T-helper 1 cell treated with Interleukin-12 subunit alpha and Interleukin-12 subunit beta and Interleukin-4 antibody, amounts not matched to agents 30 μg/mL and 1 μg/mL, for 36 hours (primary cell): ENCODE measurements at regions not wholly inside any gene's neighbourhood (a gene's known extent, or its start where the extent isn't known, plus 50 kb on each side); places are given as distances from the start of the nearest gene placed in this dataset.
"Not testable (repeated sequence)": the region's sequence is repeated elsewhere in the genome, so short reads cannot be mapped to it uniquely, and the experiment has no call there.

Experiments
- H3K27ac Mint-ChIP-seq: one replicate; pipeline ENCODE4 v1.8.0; 2021; ENCODE audit warnings: mild to moderate bottlenecking, mixed read lengths
- H3K27me3 Mint-ChIP-seq: one replicate; pipeline ENCODE4 v1.8.0; 2021; ENCODE audit warnings: low read depth, mixed read lengths
- H3K36me3 Mint-ChIP-seq: one replicate; pipeline ENCODE4 v1.8.0; 2021; ENCODE audit warnings: low read depth, mixed read lengths
- H3K4me1 Mint-ChIP-seq: one replicate; pipeline ENCODE4 v1.8.0; 2021; ENCODE audit warnings: low read depth, mixed read lengths
- H3K4me3 Mint-ChIP-seq: one replicate; pipeline ENCODE4 v1.8.0; 2021; ENCODE audit warnings: mild to moderate bottlenecking, moderate library complexity, mixed read lengths
- H3K9me3 Mint-ChIP-seq: one replicate; pipeline ENCODE4 v1.8.0; 2021; ENCODE audit warnings: mixed read lengths

DNA sequence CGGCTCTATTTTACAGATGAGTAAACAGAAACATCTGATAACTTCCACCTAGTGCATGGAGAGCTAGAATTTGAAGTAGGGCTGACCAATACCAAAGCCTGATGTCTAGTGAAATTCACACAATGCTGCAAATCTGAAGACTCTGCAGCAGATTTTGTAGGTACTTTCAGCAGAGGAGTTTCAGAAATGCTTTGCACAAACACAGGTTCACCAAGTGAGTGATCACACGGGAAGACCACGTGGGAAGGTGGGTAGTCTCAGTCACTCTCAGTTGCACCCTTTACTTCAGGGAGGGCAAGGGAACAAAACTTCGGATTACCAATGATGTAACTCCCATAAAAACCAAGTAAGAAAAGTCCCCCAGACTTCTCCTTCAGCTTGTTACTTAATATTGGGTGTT is 63.3 kb upstream of the DAAM1 start:
- Mint-ChIP-seq H3K4me1 (no peaks in the 10 kb centered on the region), H3K9me3 (no peaks in the 10 kb centered on the region), H3K27me3 (peaks cover 19% of the 10 kb centered on the region), H3K36me3 (no peaks in the 10 kb centered on the region), H3K4me3 (no peak overlapping the region), H3K27ac (no peak overlapping the region)

DNA sequence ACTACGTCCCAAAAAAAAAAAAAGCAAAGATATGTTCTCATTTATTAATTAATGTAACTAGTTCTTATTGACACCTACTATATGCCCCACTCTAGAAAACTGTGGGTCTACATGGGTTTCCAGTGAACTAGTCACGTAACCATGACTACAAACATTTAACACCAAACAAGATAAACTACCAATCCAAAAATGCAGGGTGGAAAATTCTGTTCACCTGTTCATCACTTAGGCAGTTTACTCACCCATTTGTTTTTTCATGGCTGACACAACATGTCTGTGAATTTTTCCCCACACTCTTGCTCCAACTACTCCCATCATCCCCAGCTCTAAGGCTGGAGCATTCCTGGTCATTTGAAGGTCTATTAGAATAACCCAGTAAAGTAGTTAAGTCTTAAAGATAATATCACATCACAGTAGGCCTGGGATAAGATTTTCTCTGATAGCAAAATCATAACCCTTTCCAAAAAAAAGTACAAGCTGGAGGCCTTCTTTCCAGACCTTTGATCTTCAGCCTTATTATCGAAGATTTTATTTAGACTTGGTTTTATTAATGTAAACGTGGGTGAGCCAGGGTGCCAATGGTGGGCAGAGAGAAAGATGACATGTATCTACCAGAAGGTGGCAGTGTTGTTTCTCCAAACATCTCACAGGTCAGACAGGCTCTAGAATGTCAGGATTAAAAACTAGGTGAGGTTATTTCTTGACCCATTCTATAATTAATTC is 61.6 kb upstream of the DAAM1 start:
- H3K4me1 Mint-ChIP-seq = no peaks in the 10 kb centered on the region
- no peaks in the 10 kb centered on the region for H3K36me3 Mint-ChIP-seq
- H3K27ac Mint-ChIP-seq = no peak overlapping the region
- peaks cover 12% of the 10 kb centered on the region for H3K27me3 Mint-ChIP-seq
- no peak overlapping the region for H3K4me3 Mint-ChIP-seq
- H3K9me3 Mint-ChIP-seq = no peaks in the 10 kb centered on the region

DNA sequence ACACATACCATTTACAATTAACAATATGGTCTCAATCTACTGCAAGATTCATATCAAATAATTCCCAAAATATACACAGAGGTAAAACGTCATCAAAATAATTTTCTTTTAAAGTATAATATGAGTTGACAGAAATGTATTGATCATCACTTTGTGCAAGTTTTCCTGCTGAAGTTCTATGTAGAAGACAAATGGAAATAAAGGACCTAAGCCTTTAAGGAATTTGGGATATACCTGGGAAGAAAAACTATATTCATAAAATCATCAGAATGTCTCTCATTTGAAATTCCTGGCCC is 61.1 kb upstream of the DAAM1 start:
- Mint-ChIP-seq H3K36me3 (no peaks in the 10 kb centered on the region), H3K27ac (no peak overlapping the region), H3K4me1 (no peaks in the 10 kb centered on the region), H3K9me3 (no peaks in the 10 kb centered on the region), H3K4me3 (no peak overlapping the region), H3K27me3 (peaks cover 12% of the 10 kb centered on the region)

DNA sequence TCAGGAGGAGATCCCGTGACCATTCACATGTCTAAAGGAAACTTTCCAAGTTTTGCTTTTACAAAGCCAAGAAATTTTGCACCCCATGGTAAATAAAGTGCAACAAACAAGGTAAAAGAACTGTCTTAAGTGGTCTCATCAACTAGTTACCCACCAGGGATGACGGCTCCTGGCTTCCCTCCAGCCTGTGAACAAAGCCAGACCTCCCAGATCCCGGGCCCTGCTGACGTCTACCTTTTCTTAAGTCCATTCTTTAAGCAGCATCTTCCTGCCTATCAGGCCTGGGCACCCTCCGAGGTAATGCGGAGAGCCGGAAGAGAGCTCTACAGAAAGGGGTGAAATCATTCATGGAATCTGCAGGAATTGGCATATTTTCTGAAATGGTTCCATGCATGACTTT is 58.0 kb upstream of the DAAM1 start:
- H3K4me3 Mint-ChIP-seq = no peak overlapping the region
- no peaks in the 10 kb centered on the region for H3K9me3 Mint-ChIP-seq
- H3K4me1 Mint-ChIP-seq = no peaks in the 10 kb centered on the region
- H3K36me3 Mint-ChIP-seq = no peaks in the 10 kb centered on the region
- no peak overlapping the region for H3K27ac Mint-ChIP-seq
- peaks cover 8% of the 10 kb centered on the region for H3K27me3 Mint-ChIP-seq

DNA sequence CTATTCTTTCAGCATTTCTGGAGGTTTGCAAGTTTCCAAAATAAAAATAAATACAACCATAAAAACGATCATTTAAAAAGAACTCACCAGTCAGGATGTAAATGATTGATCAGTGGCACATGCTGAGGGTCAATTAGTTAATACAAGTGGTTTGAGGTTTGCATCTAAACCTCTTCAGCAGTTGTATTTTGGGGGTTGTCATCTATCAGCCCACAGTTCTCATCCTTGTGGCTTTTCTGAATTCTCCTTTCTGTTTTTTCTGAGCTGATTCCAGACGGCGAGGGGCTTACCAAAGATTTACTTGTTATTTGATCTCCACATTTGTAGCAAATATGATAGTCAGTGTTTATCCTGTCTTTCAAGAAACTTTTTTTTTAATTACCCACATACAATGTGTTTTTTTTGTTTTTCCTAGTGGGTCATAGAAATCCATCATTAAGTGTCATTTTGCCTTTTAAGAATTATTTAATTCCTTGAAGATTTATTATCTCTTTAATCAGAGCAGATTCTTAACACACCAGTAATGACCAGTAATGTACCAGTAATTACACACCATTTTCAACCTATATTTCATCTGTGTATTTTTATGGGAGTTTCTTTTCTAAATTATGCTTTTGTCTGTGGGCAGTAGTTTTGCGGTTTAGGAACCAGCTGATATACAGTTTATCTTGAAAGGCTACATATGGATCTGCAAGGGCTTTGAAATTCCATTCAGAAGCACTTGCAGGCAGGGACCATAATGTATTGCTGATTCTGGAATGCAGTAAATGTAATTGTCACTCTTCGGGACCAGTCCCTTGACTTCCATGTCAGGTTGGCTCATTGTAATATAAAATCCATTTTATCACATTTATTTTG is 56.3 kb upstream of the DAAM1 start:
- Mint-ChIP-seq H3K27me3 (peaks cover 8% of the 10 kb centered on the region), H3K4me3 (no peak overlapping the region), H3K36me3 (no peaks in the 10 kb centered on the region), H3K9me3 (no peaks in the 10 kb centered on the region), H3K4me1 (no peaks in the 10 kb centered on the region), H3K27ac (no peak overlapping the region)

DNA sequence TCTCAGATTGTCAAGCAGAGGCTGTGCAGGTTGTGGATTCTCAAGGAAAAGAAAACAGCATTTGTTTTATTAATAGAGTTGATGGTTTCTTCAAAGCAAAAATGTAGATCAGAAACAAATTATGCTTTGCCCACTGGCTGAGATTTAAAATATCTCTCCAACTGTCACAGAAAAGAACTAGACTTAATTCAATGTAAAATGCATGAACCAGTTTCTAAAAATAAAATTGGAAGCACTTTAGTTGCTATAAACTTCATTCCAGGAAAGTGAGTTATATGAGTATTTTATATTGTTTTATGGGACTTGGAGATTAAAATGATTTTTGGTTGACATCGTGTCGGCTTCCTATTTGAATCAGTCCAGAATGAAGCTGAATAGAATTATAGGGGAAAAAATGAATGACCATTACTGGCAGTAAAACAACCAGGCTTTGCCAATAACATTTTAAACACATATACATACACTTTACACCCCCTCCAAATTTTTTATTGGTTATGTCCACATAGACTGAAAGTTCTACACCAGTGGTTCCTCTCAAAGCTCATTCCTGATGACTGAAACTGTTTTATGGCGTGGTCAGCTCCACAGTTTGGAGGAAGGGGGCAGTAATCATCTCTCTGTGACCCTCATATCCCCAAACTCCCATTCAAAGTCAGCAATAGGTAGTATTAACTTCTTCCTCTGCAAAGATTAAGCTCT is 55.5 kb upstream of the DAAM1 start:
- H3K27me3 Mint-ChIP-seq = peaks cover 8% of the 10 kb centered on the region
- H3K4me1 Mint-ChIP-seq = no peaks in the 10 kb centered on the region
- H3K4me3 Mint-ChIP-seq = no peak overlapping the region
- no peaks in the 10 kb centered on the region for H3K9me3 Mint-ChIP-seq
- no peaks in the 10 kb centered on the region for H3K36me3 Mint-ChIP-seq
- H3K27ac Mint-ChIP-seq = no peak overlapping the region

DNA sequence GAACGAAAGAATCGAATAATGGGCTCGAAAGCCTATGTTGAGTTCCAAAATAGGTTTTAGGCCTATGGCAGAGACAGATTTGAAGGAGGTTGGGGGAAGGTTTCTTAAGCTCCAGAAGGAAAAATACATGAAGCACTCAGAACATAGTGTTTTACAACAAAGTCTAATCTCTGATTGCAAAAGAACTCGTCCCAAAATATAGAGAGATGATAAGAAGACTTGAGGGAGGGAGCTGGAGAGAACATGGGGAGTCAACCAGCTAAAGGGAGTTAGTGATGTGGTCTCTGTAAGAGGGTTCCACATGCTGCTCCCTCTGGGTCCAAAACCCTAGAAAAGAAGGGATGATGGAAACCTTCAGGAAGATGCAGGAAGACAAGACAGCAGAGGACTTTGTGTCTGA is 54.8 kb upstream of the DAAM1 start:
- no peaks in the 10 kb centered on the region for H3K36me3 Mint-ChIP-seq
- H3K27ac Mint-ChIP-seq = no peak overlapping the region

DNA sequence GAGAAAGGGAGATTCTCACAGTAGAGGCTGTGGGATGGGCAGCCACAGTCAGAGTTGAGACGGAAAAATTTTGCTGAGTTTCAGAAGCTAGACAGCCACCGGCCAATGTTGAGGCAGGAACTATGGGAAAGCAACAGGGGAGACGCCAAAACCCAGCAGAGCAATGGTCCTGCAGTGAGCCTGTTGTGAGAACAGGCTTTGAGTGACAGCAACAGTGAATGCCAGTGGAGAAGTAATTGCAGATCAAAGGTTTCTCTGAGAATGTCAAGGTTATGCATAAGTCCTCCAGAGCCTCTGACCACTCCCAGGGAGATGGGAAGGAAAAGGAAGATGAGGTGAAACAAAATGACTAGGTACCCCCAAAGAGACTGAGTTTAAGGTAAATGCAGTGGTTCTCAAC is 54.2 kb upstream of the DAAM1 start:
- no peaks in the 10 kb centered on the region for H3K9me3 Mint-ChIP-seq
- H3K27me3 Mint-ChIP-seq = peaks cover 8% of the 10 kb centered on the region
- no peaks in the 10 kb centered on the region for H3K36me3 Mint-ChIP-seq
- no peak overlapping the region for H3K27ac Mint-ChIP-seq
- no peak overlapping the region for H3K4me3 Mint-ChIP-seq
- H3K4me1 Mint-ChIP-seq = no peaks in the 10 kb centered on the region

More for the DNA sequence above, 54.8 kb upstream of the DAAM1 start:
- Mint-ChIP-seq H3K9me3 (no peaks in the 10 kb centered on the region), H3K4me3 (no peak overlapping the region), H3K27me3 (peaks cover 8% of the 10 kb centered on the region), H3K4me1 (no peaks in the 10 kb centered on the region)

DNA sequence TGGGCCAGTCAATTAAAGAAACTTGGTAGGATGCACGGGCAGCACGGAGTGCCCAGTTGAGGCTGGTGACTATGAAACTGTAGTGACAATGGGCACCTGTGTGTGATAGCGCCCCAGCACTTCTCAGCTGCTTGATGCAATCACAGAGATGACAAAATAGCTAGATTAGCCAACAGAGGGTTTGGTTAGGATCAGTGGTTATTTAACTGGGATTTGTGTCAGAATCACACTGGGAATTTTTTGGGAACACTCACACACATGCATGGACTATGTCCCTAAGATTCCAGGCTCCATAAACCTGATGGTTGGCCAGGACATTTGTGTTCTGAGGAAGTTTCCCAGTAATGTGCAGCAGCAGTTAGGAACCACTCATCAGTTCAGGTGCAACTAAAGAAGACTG is 51.2 kb upstream of the DAAM1 start:
- Mint-ChIP-seq H3K4me1 (no peaks in the 10 kb centered on the region), H3K27ac (no peak overlapping the region), H3K4me3 (no peak overlapping the region), H3K9me3 (no peaks in the 10 kb centered on the region), H3K27me3 (peaks cover 8% of the 10 kb centered on the region), H3K36me3 (no peaks in the 10 kb centered on the region)

DNA sequence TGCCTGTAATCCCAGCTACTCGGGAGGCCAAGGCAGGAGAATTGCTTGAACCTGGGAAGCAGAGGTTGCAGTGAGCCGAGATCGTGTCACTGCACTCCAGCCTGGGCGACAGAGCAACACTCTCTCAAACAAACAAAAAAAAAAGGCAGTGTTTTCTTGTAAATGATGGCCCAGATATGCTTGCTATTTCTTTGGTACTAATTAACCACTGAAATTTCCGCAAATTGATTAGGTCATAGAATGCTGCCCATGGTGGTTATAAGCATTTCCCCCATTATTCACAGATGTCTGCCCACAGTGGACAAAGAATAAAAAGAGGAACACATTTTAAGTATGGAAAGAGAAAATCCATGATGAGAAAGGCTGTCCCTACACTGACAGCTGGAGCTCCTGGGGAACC is 49.9 kb upstream of the DAAM1 start:
- H3K36me3 Mint-ChIP-seq, H3K4me3 Mint-ChIP-seq, H3K27ac Mint-ChIP-seq, H3K9me3 Mint-ChIP-seq, H3K27me3 Mint-ChIP-seq, H3K4me1 Mint-ChIP-seq: not testable (repeated sequence)
